ENCODE measurements at regions not wholly inside any gene's neighbourhood (a gene's known extent, or its start where the extent isn't known, plus 50 kb on each side); places are given as distances from the start of the nearest gene placed in this dataset.

GRCh38 chr1:221839782-221840395 is 98.0 kb upstream of the DUSP10 start:
- Histone ChIP-seq H3K4me3 (no peak overlapping the region), H3K27me3 (no peaks in the 10 kb centered on the region), H3K27ac (peak overlapping the region in 2 of 4 donors; percentile 5 to 75), H3K36me3 (replicated peaks in 1 of 2; ENCODE audit: insufficient read depth in 1 of 2, low read depth in 2 of 2) (no peaks in the 10 kb centered on the region), H3K4me1 (peaks cover 15% of the 10 kb centered on the region), H3K9me3 (no peaks in the 10 kb centered on the region)
- ATAC-seq (peak; percentile 87), DNase-seq (peak; percentile 33 to 93 (median 56))
- intact Hi-C loops (cut with DNase I): no loop called here
- 51 to 61% methylated on average over 7 of the region's 7 CpGs for WGBS, 2 donors
- no peak for TF ChIP-seq CTCF (IDR thresholded peaks at IDR 0.05)
- TF ChIP-seq POLR2A (IDR thresholded peaks at IDR 0.05): no peak

GRCh38 chr1:221839321-221839720 is 97.4 kb upstream of the DUSP10 start:
- Histone ChIP-seq H3K27ac (peak overlapping the region in 2 of 4 donors; percentile 5 to 75), H3K4me3 (no peak overlapping the region), H3K4me1 (peaks cover 15% of the 10 kb centered on the region), H3K36me3 (replicated peaks in 1 of 2; ENCODE audit: insufficient read depth in 1 of 2, low read depth in 2 of 2) (no peaks in the 10 kb centered on the region), H3K9me3 (no peaks in the 10 kb centered on the region), H3K27me3 (no peaks in the 10 kb centered on the region)
- 82 to 87% methylated on average over 1 of the region's 1 CpG for WGBS, 2 donors
- no peak for DNase-seq
- no peak for ATAC-seq
- intact Hi-C loops (cut with DNase I): no loop called here
- TF ChIP-seq CTCF (IDR thresholded peaks at IDR 0.05) (peak in 1 of 7 experiments; percentile 17), POLR2A (IDR thresholded peaks at IDR 0.05) (no peak)

GRCh38 chr1:221837896-221838295 is 96.0 kb upstream of the DUSP10 start:
- Histone ChIP-seq H3K27ac (no peak overlapping the region), H3K36me3 (replicated peaks in 1 of 2; ENCODE audit: insufficient read depth in 1 of 2, low read depth in 2 of 2) (no peaks in the 10 kb centered on the region), H3K27me3 (no peaks in the 10 kb centered on the region), H3K4me1 (peaks cover 15% of the 10 kb centered on the region), H3K9me3 (no peaks in the 10 kb centered on the region), H3K4me3 (no peak overlapping the region)
- TF ChIP-seq CTCF (IDR thresholded peaks at IDR 0.05): no peak
- no peak for TF ChIP-seq POLR2A (IDR thresholded peaks at IDR 0.05)
- intact Hi-C loops (cut with DNase I): no loop called here
- 69 to 91% methylated on average over 8 of the region's 8 CpGs for WGBS, 2 donors
- no peak for ATAC-seq
- no peak for DNase-seq

GRCh38 chr1:221834698-221835513 is 93.0 kb upstream of the DUSP10 start:
- peaks cover 9% of the 10 kb centered on the region for H3K4me1 ChIP-seq
- TF ChIP-seq CTCF (IDR thresholded peaks at IDR 0.05) (no peak), POLR2A (IDR thresholded peaks at IDR 0.05) (no peak)
- WGBS, 2 donors: 53 to 77% methylated on average over 3 of the region's 3 CpGs
- H3K36me3 ChIP-seq (replicated peaks in 1 of 2; ENCODE audit: insufficient read depth in 1 of 2, low read depth in 2 of 2): no peaks in the 10 kb centered on the region
- no peak for ATAC-seq
- DNase-seq: no peak
- no peak overlapping the region for H3K27ac ChIP-seq
- H3K4me3 ChIP-seq: no peak overlapping the region
- intact Hi-C loops (cut with DNase I): no loop called here
- H3K27me3 ChIP-seq: no peaks in the 10 kb centered on the region
- H3K9me3 ChIP-seq: no peaks in the 10 kb centered on the region
